HCT116 (cell line): ENCODE measurements at regions not wholly inside any gene's neighbourhood (a gene's known extent, or its start where the extent isn't known, plus 50 kb on each side); places are given as distances from the start of the nearest gene placed in this dataset.
"Not testable (repeated sequence)": the region's sequence is repeated elsewhere in the genome, so short reads cannot be mapped to it uniquely, and the experiment has no call there.

Experiments
- ATAC-seq: fragments of 200-7000 bp; cut with Tn5 transposase; 2 replicates; pipeline ENCODE4 v1.9.1; 2020; ENCODE audit warnings: mild to moderate bottlenecking, moderate library complexity
- BruUV-seq: library from RNA; stranded (reverse); fragments of 400-500 nt; replicated peaks from 2 replicates; lab custom pipeline; 2021; lab: Mats Ljungman, UMichigan
- CTCF ChIA-PET: fragments of 300-600 bp; sonication (Branson Sonifier 250); formaldehyde crosslinking; loops from one replicate; lab custom pipeline; 2021; ENCODE audit warnings: antibody characterized with exemption; lab: Charles Lee
- POLR2A ChIA-PET: fragments of 300-600, 350-600 bp; sonication (Branson Sonifier 250); formaldehyde crosslinking; loops from one replicate; lab custom pipeline; 2021; ENCODE audit warnings: antibody characterized with exemption; lab: Charles Lee
- RAD21 ChIA-PET, 2 experiments: fragments of 300-600 bp; sonication (Branson Sonifier 250); formaldehyde crosslinking; loops; one replicate each; lab custom pipeline; 2023; ENCODE audit warnings: low total read pairs in 2 of 2; ENCODE audit not compliant: uncharacterized antibody in 2 of 2, unreplicated experiment in 2 of 2, low non-redundant PET in 1 of 2; lab: Charles Lee
- DNase-seq: peaks from one replicate; pipeline ENCODE4 v3.0.0-alpha.2; 2010; ENCODE audit warnings: low read depth, low spot score
- H2AFZ ChIP-seq: fragments of 200-600 bp; shearing (Covaris generic), sonication (generic); 2 replicates; pipeline ENCODE4 v1.6.1; 2017; ENCODE audit warnings: low read depth, mixed run types, mixed read lengths, antibody characterized with exemption, low read length; ENCODE audit not compliant: poor library complexity, severe bottlenecking
- H3K27ac ChIP-seq: 2 replicates; pipeline ENCODE4 v1.5.1; 2012; ENCODE audit warnings: low read depth, low read length
- H3K27me3 ChIP-seq: fragments of 200-600 bp; sonication (generic); 2 replicates; pipeline ENCODE4 v1.6.1; 2016; ENCODE audit warnings: mixed run types, low read length, mixed read lengths; ENCODE audit not compliant: insufficient read depth
- H3K36me3 ChIP-seq, 2 experiments: fragments of 200-500 bp in 1 of 2; fragments of 200-600 bp in 1 of 2; sonication (Bioruptor generic) in 1 of 2; sonication (generic) in 1 of 2; 2 replicates each; pipeline versions ENCODE4 v1.5.1 to v1.6.1; 2014 to 2016; ENCODE audit warnings: low read length in 2 of 2, inconsistent platforms in 1 of 2, mixed read lengths in 1 of 2, mixed run types in 1 of 2; ENCODE audit not compliant: insufficient read depth in 2 of 2, control insufficient read depth in 1 of 2
- H3K4me1 ChIP-seq, 2 experiments: fragments of 200-600 bp in 1 of 2; sonication (generic) in 1 of 2; 2 replicates each; pipeline versions ENCODE4 v1.5.1 to v1.6.1; 2012 to 2017; ENCODE audit warnings: low read length in 2 of 2, inconsistent platforms in 1 of 2, mild to moderate bottlenecking in 1 of 2, mixed read lengths in 1 of 2, mixed run types in 1 of 2, moderate library complexity in 1 of 2; ENCODE audit not compliant: insufficient read depth in 2 of 2, control insufficient read depth in 1 of 2
- H3K4me2 ChIP-seq: fragments of 200-600 bp; sonication (generic); 2 replicates; pipeline ENCODE4 v1.6.1; 2017; ENCODE audit warnings: mixed run types, low read length, mixed read lengths
- H3K4me3 ChIP-seq, 2 experiments: fragments of 200-600 bp in 1 of 2; sonication (generic) in 1 of 2; replicated peaks in 1 of 2; 2 replicates each; pipeline ENCODE4 v1.5.1; 2011 to 2016; ENCODE audit warnings: low read length in 2 of 2, control low read depth in 1 of 2, low read depth in 1 of 2, mild to moderate bottlenecking in 1 of 2, mixed read lengths in 1 of 2, mixed run types in 1 of 2
- H3K79me2 ChIP-seq: fragments of 200-600 bp; sonication (generic); 2 replicates; pipeline ENCODE4 v1.6.1; 2017; ENCODE audit warnings: mild to moderate bottlenecking, mixed run types, low read length, moderate library complexity, mixed read lengths; ENCODE audit not compliant: insufficient read depth
- H3K9ac ChIP-seq: fragments of 200-600 bp; sonication (generic); 2 replicates; pipeline ENCODE4 v1.6.1; 2016; ENCODE audit warnings: low read length, mixed read lengths
- H3K9me2 ChIP-seq: fragments of 200-600 bp; sonication (generic), shearing (Covaris generic); 2 replicates; pipeline ENCODE4 v1.6.1; 2017; ENCODE audit warnings: mixed run types, mild to moderate bottlenecking, moderate library complexity; ENCODE audit not compliant: insufficient read depth
- H3K9me3 ChIP-seq, 2 experiments: fragments of 200-500 bp in 1 of 2; fragments of 200-600 bp in 1 of 2; sonication (Bioruptor generic) in 1 of 2; sonication (generic) in 1 of 2; 2 replicates each; pipeline ENCODE4 v1.6.1; 2014 to 2017; ENCODE audit warnings: low read length in 2 of 2, mixed read lengths in 2 of 2, inconsistent platforms in 1 of 2, low read depth in 1 of 2, mild to moderate bottlenecking in 1 of 2, mixed run types in 1 of 2, moderate library complexity in 1 of 2; ENCODE audit not compliant: control insufficient read depth in 1 of 2, insufficient read depth in 1 of 2
- H4K20me1 ChIP-seq: fragments of 200-600 bp; sonication (generic), shearing (Covaris generic); 2 replicates; pipeline ENCODE4 v1.6.1; 2017; ENCODE audit warnings: mixed run types, mild to moderate bottlenecking, moderate library complexity; ENCODE audit not compliant: insufficient read depth
- CBX3 ChIP-seq: IDR thresholded peaks from 2 replicates; pipeline ENCODE4 v1.6.1; 2012; ENCODE audit warnings: low read depth
- EGR1 ChIP-seq: IDR thresholded peaks from 2 replicates; pipeline ENCODE4 v1.6.1; 2012; ENCODE audit warnings: low read depth
- ELF1 ChIP-seq: IDR thresholded peaks from 2 replicates; pipeline ENCODE4 v1.6.1; 2012; ENCODE audit warnings: low read depth, borderline replicate concordance
- EZH2 ChIP-seq: fragments of 200-600 bp; sonication (generic); IDR thresholded peaks from 2 replicates; pipeline ENCODE4 v1.6.1; 2017; ENCODE audit warnings: antibody characterized with exemption, mixed run types
- EZH2phosphoT487 ChIP-seq: fragments of 200-600 bp; IDR thresholded peaks from 2 replicates; pipeline ENCODE4 v1.6.1; 2018; ENCODE audit warnings: antibody characterized with exemption, borderline replicate concordance
- FOSL1 ChIP-seq: IDR thresholded peaks from 2 replicates; pipeline ENCODE4 v1.6.1; 2012; ENCODE audit warnings: low read depth
- JUND ChIP-seq: IDR thresholded peaks from 2 replicates; pipeline ENCODE4 v1.6.1; 2012
- POLR2A ChIP-seq: IDR thresholded peaks from 2 replicates; pipeline ENCODE4 v1.7.0; 2011; ENCODE audit warnings: borderline replicate concordance; ENCODE audit not compliant: insufficient read depth, insufficient read length; ENCODE audit errors: extremely low read depth
- POLR2AphosphoS5 ChIP-seq: IDR thresholded peaks from 2 replicates; pipeline ENCODE4 v1.6.1; 2011; ENCODE audit warnings: mild to moderate bottlenecking, low read depth, low read length, moderate library complexity
- SP1 ChIP-seq: IDR thresholded peaks from 2 replicates; pipeline ENCODE4 v1.6.1; 2012; ENCODE audit warnings: low read depth
- SRF ChIP-seq: IDR thresholded peaks from 2 replicates; pipeline ENCODE4 v1.6.1; 2012; ENCODE audit warnings: low read depth
- TCF7L2 ChIP-seq: IDR thresholded peaks from 2 replicates; pipeline ENCODE4 v1.7.0; 2011; ENCODE audit warnings: borderline replicate concordance, inconsistent platforms; ENCODE audit not compliant: insufficient read depth, insufficient read length; ENCODE audit errors: extremely low read depth
- YY1 ChIP-seq: IDR thresholded peaks from 2 replicates; pipeline ENCODE4 v1.6.1; 2011; ENCODE audit warnings: low read length, low read depth, moderate library complexity, mild to moderate bottlenecking; ENCODE audit not compliant: insufficient replicate concordance; ENCODE audit errors: extremely low read depth
- intact Hi-C: fragments of 100-400 bp; cut with micrococcal nuclease; formaldehyde crosslinking; loops from 2 replicates; pipeline ENCODE4 v1.10.0; 2022
- TF ChIP-seq, protein P1 (sequence below): IDR thresholded peaks from 2 replicates; pipeline ENCODE4 v1.6.1; 2012
- TF ChIP-seq, protein P2 (sequence below): IDR thresholded peaks from 2 replicates; pipeline ENCODE4 v1.6.1; 2012; ENCODE audit warnings: low read depth

DNA sequence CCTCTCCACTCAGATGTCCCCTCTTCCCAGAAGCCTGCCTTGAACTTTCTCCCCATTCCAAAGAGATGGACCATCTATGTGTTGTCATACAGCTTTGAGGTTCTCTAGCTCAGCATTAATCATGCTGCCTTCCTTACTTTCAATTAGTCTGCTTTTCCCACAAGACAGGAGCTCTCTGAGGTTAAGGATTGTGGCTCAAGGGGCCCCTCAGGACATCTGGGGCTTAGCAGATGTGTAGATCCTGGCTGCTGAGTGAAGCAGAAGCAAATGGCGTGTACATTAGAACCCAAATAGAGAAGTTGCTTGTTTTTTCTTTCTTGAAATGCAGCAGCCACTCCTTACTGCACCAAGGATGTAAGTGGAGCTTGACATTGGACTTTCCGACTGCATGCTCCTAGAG lies 330.5 kb upstream of the TNRC6C start:
- CTCF ChIA-PET: no interaction called here
- Histone ChIP-seq H3K36me3 (no peaks in the 10 kb centered on the region), H3K9me2 (no peaks in the 10 kb centered on the region), H3K4me3 (no peak overlapping the region), H3K27me3 (peaks cover 7% of the 10 kb centered on the region; the same call in 1 of the 2 replicates), H3K9me3 (0 out of 4 replicates have a peak, but pooled peaks cover 0 to 6% of the 10 kb centered on the region in 2 experiments), H3K4me2 (no peak overlapping the region), H4K20me1 (no peaks in the 10 kb centered on the region), H3K27ac (no peak overlapping the region), H3K9ac (no peak overlapping the region), H2AFZ (no peak overlapping the region), H3K4me1 (no peaks in the 10 kb centered on the region), H3K79me2 (no peaks in the 10 kb centered on the region)
- no TSS peak for BruUV-seq
- RAD21 ChIA-PET: no interaction called here
- no peak for ATAC-seq
- DNase-seq: no peak
- TF ChIP-seq FOSL1 (no peak), EZH2 (no peak), POLR2A (no peak), EGR1 (no peak), ELF1 (no peak), SP1 (no peak), JUND (no peak), POLR2AphosphoS5 (no peak), SRF (no peak), TCF7L2 (no peak), CBX3 (no peak), EZH2phosphoT487 (no peak), YY1 (no peak)
- TF ChIP-seq, protein P1, sequence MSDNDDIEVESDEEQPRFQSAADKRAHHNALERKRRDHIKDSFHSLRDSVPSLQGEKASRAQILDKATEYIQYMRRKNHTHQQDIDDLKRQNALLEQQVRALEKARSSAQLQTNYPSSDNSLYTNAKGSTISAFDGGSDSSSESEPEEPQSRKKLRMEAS: no peak
- TF ChIP-seq, protein P2, sequence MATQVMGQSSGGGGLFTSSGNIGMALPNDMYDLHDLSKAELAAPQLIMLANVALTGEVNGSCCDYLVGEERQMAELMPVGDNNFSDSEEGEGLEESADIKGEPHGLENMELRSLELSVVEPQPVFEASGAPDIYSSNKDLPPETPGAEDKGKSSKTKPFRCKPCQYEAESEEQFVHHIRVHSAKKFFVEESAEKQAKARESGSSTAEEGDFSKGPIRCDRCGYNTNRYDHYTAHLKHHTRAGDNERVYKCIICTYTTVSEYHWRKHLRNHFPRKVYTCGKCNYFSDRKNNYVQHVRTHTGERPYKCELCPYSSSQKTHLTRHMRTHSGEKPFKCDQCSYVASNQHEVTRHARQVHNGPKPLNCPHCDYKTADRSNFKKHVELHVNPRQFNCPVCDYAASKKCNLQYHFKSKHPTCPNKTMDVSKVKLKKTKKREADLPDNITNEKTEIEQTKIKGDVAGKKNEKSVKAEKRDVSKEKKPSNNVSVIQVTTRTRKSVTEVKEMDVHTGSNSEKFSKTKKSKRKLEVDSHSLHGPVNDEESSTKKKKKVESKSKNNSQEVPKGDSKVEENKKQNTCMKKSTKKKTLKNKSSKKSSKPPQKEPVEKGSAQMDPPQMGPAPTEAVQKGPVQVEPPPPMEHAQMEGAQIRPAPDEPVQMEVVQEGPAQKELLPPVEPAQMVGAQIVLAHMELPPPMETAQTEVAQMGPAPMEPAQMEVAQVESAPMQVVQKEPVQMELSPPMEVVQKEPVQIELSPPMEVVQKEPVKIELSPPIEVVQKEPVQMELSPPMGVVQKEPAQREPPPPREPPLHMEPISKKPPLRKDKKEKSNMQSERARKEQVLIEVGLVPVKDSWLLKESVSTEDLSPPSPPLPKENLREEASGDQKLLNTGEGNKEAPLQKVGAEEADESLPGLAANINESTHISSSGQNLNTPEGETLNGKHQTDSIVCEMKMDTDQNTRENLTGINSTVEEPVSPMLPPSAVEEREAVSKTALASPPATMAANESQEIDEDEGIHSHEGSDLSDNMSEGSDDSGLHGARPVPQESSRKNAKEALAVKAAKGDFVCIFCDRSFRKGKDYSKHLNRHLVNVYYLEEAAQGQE: no peak
- intact Hi-C loops: no loop called here
- POLR2A ChIA-PET: no interaction called here

DNA sequence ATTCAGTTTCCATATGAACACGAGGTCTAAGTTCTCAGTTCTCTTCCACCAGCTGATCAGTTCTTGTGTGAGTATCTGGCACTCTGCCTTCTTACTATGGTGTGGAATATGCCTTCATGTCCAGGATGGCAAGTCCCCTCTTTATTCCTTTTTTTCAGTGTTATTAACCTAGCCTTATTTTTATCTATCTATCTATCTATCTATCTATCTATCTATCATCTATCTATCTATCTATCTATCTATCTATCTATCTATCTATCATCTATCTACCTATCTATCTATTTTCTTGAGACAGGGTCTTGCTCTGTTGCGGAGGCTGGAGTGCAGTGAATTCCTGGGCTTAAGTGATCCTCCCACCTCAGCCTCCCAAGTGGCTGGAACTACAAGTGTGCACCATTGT lies 329.2 kb upstream of the TNRC6C start:
- CTCF ChIA-PET, POLR2A ChIA-PET, RAD21 ChIA-PET, H3K36me3 ChIP-seq, ATAC-seq, DNase-seq, BruUV-seq, H3K9me3 ChIP-seq, H3K9ac ChIP-seq, H4K20me1 ChIP-seq, H3K4me3 ChIP-seq, H3K4me1 ChIP-seq, H3K9me2 ChIP-seq, H2AFZ ChIP-seq, H3K79me2 ChIP-seq, H3K27me3 ChIP-seq, H3K4me2 ChIP-seq, H3K27ac ChIP-seq, intact Hi-C loops: not testable (repeated sequence)
